ENCODE measurements at regions not wholly inside any gene's neighbourhood (a gene's known extent, or its start where the extent isn't known, plus 50 kb on each side); places are given as distances from the start of the nearest gene placed in this dataset. TPM values are rescaled to one million over a fixed set of nuclear protein-coding genes. Genes with fewer than 3 reads are reported as not detected.

- Histone ChIP-seq H3K9me3 (ENCODE audit: control insufficient read depth, insufficient read depth, low read length) (no peaks in the 10 kb centered on the region), H3K4me3 (ENCODE audit: low read depth, low read length) (no peak overlapping the region), H3K27ac (ENCODE audit: low read depth, low read length) (no peak overlapping the region), H3K36me3 (ENCODE audit: control insufficient read depth, insufficient read depth, low read length) (no peaks in the 10 kb centered on the region), H3K4me1 (ENCODE audit: control insufficient read depth, insufficient read depth, low read length) (no peaks in the 10 kb centered on the region), H3K27me3 (ENCODE audit: control insufficient read depth, insufficient read depth, low read length) (no peaks in the 10 kb centered on the region)
- DNase-seq (ENCODE audit: low read depth in 4 of 6, low spot score in 6 of 6): no peak
- WGBS (ENCODE audit: insufficient coverage): 97% methylated on average over 6 of the region's 12 CpGs
Measured at GRCh38 chr18:76548541-76548940, 53.5 kb upstream of the ZNF516 start.

GRCh38 chr18:76547296-76547695, 52.3 kb upstream of the ZNF516 start:
- no peak for DNase-seq (ENCODE audit: low read depth in 4 of 6, low spot score in 6 of 6)
- H3K27me3 ChIP-seq (ENCODE audit: control insufficient read depth, insufficient read depth, low read length): no peaks in the 10 kb centered on the region
- no peak overlapping the region for H3K4me3 ChIP-seq (ENCODE audit: low read depth, low read length)
- 89% methylated on average over 5 of the region's 11 CpGs for WGBS (ENCODE audit: insufficient coverage)
- H3K27ac ChIP-seq (ENCODE audit: low read depth, low read length): no peak overlapping the region
- H3K4me1 ChIP-seq (ENCODE audit: control insufficient read depth, insufficient read depth, low read length): no peaks in the 10 kb centered on the region
- no peaks in the 10 kb centered on the region for H3K9me3 ChIP-seq (ENCODE audit: control insufficient read depth, insufficient read depth, low read length)
- H3K36me3 ChIP-seq (ENCODE audit: control insufficient read depth, insufficient read depth, low read length): no peaks in the 10 kb centered on the region

GRCh38 chr18:76546436-76546835, 51.4 kb upstream of the ZNF516 start:
- Histone ChIP-seq H3K36me3 (ENCODE audit: control insufficient read depth, insufficient read depth, low read length) (no peaks in the 10 kb centered on the region), H3K9me3 (ENCODE audit: control insufficient read depth, insufficient read depth, low read length) (no peaks in the 10 kb centered on the region), H3K4me3 (ENCODE audit: low read depth, low read length) (no peak overlapping the region), H3K27ac (ENCODE audit: low read depth, low read length) (no peak overlapping the region), H3K27me3 (ENCODE audit: control insufficient read depth, insufficient read depth, low read length) (no peaks in the 10 kb centered on the region), H3K4me1 (ENCODE audit: control insufficient read depth, insufficient read depth, low read length) (no peaks in the 10 kb centered on the region)
- 33% methylated on average over 1 of the region's 6 CpGs for WGBS (ENCODE audit: insufficient coverage)
- no peak for DNase-seq (ENCODE audit: low read depth in 4 of 6, low spot score in 6 of 6)

DNA sequence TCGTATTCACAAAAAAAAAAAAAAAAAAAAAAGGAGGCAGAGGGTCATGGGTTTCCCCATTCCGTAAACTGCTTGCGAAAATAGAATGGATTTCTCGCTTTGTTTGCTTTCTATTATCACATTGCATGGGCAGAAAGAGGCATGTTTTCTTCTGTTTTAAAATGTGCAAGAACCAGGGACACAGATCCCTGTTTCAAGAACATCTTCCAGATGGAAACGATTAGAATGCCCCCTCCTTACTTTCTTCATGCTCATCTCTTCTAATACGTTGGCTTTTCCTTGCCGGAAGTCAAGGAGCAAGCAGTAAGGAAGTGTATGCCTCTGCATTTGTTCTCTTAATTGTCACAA, 51.0 kb upstream of the ZNF516 start:
- DNase-seq (ENCODE audit: low read depth in 4 of 6, low spot score in 6 of 6): peak in 1 of 6 donors; percentile 46
- Histone ChIP-seq H3K9me3 (ENCODE audit: control insufficient read depth, insufficient read depth, low read length) (no peaks in the 10 kb centered on the region), H3K27ac (ENCODE audit: low read depth, low read length) (no peak overlapping the region), H3K4me3 (ENCODE audit: low read depth, low read length) (no peak overlapping the region), H3K4me1 (ENCODE audit: control insufficient read depth, insufficient read depth, low read length) (no peaks in the 10 kb centered on the region), H3K36me3 (ENCODE audit: control insufficient read depth, insufficient read depth, low read length) (no peaks in the 10 kb centered on the region), H3K27me3 (ENCODE audit: control insufficient read depth, insufficient read depth, low read length) (no peaks in the 10 kb centered on the region)
- 65% methylated on average over 5 of the region's 7 CpGs for WGBS (ENCODE audit: insufficient coverage)

DNA sequence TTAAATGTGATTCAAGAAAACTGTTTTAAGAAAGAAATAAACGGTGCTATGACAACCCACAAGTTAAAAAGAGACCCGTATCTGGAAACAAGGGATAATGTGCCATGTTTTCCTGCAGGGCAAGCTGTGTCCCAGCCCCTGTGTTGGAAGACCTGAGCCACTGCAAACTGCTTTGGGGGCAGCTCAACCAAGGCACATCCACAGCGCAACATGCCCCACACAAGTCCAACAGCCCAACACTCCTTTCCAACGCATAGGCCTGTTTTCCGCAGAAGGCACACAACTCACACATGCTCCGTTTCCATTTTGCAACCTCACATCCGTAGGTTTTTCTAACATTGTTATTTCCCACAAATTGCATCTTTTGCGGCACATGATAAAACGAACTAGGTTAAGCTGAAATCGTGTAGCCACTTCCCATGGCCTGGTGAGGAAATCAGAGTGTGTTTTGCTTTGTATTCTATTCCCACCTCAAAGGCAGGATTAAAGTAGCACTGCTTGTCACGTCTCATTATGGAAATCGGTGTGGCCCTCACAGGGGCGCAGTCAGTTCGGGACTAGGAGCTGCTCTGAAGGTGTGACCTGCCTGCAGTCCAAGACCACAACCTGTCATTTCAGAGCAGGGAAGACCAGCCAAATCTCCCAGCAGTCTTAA, 50.5 kb upstream of the ZNF516 start:
- Histone ChIP-seq H3K4me3 (ENCODE audit: low read depth, low read length) (no peak overlapping the region), H3K36me3 (ENCODE audit: control insufficient read depth, insufficient read depth, low read length) (no peaks in the 10 kb centered on the region), H3K9me3 (ENCODE audit: control insufficient read depth, insufficient read depth, low read length) (no peaks in the 10 kb centered on the region), H3K27ac (ENCODE audit: low read depth, low read length) (no peak overlapping the region), H3K4me1 (ENCODE audit: control insufficient read depth, insufficient read depth, low read length) (no peaks in the 10 kb centered on the region), H3K27me3 (ENCODE audit: control insufficient read depth, insufficient read depth, low read length) (no peaks in the 10 kb centered on the region)
- 81% methylated on average over 11 of the region's 14 CpGs for WGBS (ENCODE audit: insufficient coverage)
- no peak for DNase-seq (ENCODE audit: low read depth in 4 of 6, low spot score in 6 of 6)

GRCh38 chr18:76544511-76545345, 49.7 kb upstream of the ZNF516 start:
- no peak overlapping the region for H3K27ac ChIP-seq (ENCODE audit: low read depth, low read length)
- H3K4me1 ChIP-seq (ENCODE audit: control insufficient read depth, insufficient read depth, low read length): no peaks in the 10 kb centered on the region
- H3K27me3 ChIP-seq (ENCODE audit: control insufficient read depth, insufficient read depth, low read length): no peaks in the 10 kb centered on the region
- no peaks in the 10 kb centered on the region for H3K36me3 ChIP-seq (ENCODE audit: control insufficient read depth, insufficient read depth, low read length)
- DNase-seq (ENCODE audit: low read depth in 4 of 6, low spot score in 6 of 6): no peak
- WGBS (ENCODE audit: insufficient coverage): 82% methylated on average over 7 of the region's 10 CpGs
- H3K9me3 ChIP-seq (ENCODE audit: control insufficient read depth, insufficient read depth, low read length): no peaks in the 10 kb centered on the region
- H3K4me3 ChIP-seq (ENCODE audit: low read depth, low read length): no peak overlapping the region

Small RNAs in the stretch of these regions (small RNA-seq; reads per million reads assigned to genes)
- not detected for gene AC139085.1 (ENCODE audit: low replicate concordance)

All from spinal cord (tissue), 10 donors.